Prostate gland (tissue), 2 donors: ENCODE measurements at regions not wholly inside any gene's neighbourhood (a gene's known extent, or its start where the extent isn't known, plus 50 kb on each side); places are given as distances from the start of the nearest gene placed in this dataset.

Experiments
- POLR2A ChIP-seq: fragments of 450-650 bp; IDR thresholded peaks from one replicate; pipeline ENCODE4 v1.6.1; 2016; ENCODE audit warnings: antibody characterized with exemption, mild to moderate bottlenecking
- POLR2AphosphoS5 ChIP-seq: sonication (generic); formaldehyde crosslinking; IDR thresholded peaks from one replicate; pipeline ENCODE4 v1.6.1; 2017; ENCODE audit warnings: antibody characterized with exemption
- TF ChIP-seq, protein P1 (sequence below), 4 experiments: fragments of 200-600 bp in 2 of 4; fragments of 450-650 bp in 2 of 4; sonication (generic) in 2 of 4; IDR thresholded peaks; 1 replicate in 3 of 4; 2 replicates in 1 of 4; pipeline ENCODE4 v1.5.1; 2016 to 2019; ENCODE audit warnings: antibody characterized with exemption in 4 of 4, mild to moderate bottlenecking in 2 of 4, moderate library complexity in 2 of 4

DNA sequence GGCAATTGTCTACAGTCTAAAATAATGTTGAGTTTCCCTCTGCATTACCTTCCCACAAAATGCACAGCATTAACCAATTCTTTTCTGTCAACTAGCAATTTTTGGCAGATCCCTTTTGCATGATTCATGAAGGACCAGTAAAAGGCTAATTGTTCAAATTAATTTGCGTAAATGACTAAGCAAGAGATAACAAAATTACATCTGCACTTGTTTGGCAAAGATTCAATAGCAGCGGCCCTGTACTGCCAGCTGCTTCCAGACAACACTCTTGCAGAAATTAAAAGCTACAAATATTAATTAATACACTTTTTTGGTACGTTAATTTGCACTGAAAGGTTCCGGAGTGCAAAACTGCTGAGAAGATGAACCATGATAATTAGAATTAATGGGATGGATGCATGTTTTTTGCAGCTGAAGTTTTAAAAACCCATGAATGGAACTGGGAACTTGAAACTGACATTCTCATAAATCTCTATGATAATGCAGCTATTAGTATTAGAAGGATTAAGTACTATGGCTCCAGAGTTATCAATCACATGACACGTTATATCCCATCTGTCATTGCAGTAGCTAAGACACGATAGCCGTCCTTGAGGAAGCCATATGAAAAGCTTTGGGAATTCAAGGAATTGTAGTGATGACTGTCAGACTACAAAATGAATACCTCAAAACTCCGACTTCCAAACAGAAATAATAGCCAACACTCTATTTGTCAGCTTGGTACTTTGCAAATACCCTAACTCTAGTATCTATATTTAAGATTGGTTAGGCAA lies 1268.3 kb upstream of the ACVR2A start:
- TF ChIP-seq POLR2A = no peak
- TF ChIP-seq, protein P1, sequence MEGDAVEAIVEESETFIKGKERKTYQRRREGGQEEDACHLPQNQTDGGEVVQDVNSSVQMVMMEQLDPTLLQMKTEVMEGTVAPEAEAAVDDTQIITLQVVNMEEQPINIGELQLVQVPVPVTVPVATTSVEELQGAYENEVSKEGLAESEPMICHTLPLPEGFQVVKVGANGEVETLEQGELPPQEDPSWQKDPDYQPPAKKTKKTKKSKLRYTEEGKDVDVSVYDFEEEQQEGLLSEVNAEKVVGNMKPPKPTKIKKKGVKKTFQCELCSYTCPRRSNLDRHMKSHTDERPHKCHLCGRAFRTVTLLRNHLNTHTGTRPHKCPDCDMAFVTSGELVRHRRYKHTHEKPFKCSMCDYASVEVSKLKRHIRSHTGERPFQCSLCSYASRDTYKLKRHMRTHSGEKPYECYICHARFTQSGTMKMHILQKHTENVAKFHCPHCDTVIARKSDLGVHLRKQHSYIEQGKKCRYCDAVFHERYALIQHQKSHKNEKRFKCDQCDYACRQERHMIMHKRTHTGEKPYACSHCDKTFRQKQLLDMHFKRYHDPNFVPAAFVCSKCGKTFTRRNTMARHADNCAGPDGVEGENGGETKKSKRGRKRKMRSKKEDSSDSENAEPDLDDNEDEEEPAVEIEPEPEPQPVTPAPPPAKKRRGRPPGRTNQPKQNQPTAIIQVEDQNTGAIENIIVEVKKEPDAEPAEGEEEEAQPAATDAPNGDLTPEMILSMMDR (IDR thresholded peaks at IDR 0.05) = no peak
- no peak for TF ChIP-seq POLR2AphosphoS5
